Stimulated activated naive CD8-positive, alpha-beta T cell treated with anti-CD3 and anti-CD28 coated beads, Interleukin-15, amount 100 ng/mL, for 72 hours (primary cell): ENCODE measurements at regions not wholly inside any gene's neighbourhood (a gene's known extent, or its start where the extent isn't known, plus 50 kb on each side); places are given as distances from the start of the nearest gene placed in this dataset.

Experiments
- ATAC-seq: fragments of 150-1000 bp; cut with Tn5 transposase; 2 replicates; pipeline ENCODE4 v1.10.0; 2021; ENCODE audit warnings: mild to moderate bottlenecking, moderate library complexity
- DNase-seq, 2 donors: peaks; one replicate each; pipeline ENCODE4 v3.0.0; 2021 to 2022
- H3K27ac Mint-ChIP-seq, 2 donors: one replicate each; pipeline ENCODE4 v1.8.0; 2022; ENCODE audit warnings: mild to moderate bottlenecking in 2 of 2, mixed read lengths in 2 of 2, moderate library complexity in 2 of 2
- H3K27me3 Mint-ChIP-seq: one replicate; pipeline ENCODE4 v1.8.0; 2022; ENCODE audit warnings: mixed read lengths
- H3K4me1 Mint-ChIP-seq: one replicate; pipeline ENCODE4 v1.8.0; 2022; ENCODE audit warnings: mild to moderate bottlenecking, mixed read lengths
- H3K4me3 Mint-ChIP-seq, 2 donors: one replicate each; pipeline ENCODE4 v1.8.0; 2022; ENCODE audit warnings: mild to moderate bottlenecking in 2 of 2, mixed read lengths in 2 of 2, moderate library complexity in 1 of 2
- H3K9me3 Mint-ChIP-seq, 2 donors: one replicate each; pipeline ENCODE4 v1.8.0; 2022; ENCODE audit warnings: mixed read lengths in 2 of 2

DNA sequence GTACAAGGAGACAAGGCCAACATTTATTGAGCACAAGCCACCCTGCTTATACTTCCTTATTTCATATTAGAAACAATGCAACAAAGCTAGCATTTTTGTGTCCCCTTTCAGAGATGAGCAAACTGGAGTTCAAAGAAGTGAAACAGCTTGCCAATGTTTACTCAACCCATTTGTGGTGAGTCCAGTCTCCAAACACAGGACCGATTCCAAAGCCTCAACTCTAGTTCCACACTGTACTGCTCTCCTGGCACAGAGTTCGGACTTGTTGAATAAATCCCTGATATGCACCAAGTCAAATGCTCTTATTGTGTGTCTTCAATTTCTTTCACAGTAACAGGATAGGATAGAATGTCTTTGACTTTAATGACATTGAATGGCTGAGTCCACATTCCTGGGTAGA is 604.8 kb upstream of the BRINP1 start:
- DNase-seq: no peak
- Mint-ChIP-seq H3K9me3 (peaks cover 0 to 10% of the 10 kb centered on the region in 2 donors), H3K4me1 (no peaks in the 10 kb centered on the region), H3K27me3 (no peaks in the 10 kb centered on the region), H3K4me3 (no peak overlapping the region), H3K27ac (no peak overlapping the region)
- no peak for ATAC-seq

DNA sequence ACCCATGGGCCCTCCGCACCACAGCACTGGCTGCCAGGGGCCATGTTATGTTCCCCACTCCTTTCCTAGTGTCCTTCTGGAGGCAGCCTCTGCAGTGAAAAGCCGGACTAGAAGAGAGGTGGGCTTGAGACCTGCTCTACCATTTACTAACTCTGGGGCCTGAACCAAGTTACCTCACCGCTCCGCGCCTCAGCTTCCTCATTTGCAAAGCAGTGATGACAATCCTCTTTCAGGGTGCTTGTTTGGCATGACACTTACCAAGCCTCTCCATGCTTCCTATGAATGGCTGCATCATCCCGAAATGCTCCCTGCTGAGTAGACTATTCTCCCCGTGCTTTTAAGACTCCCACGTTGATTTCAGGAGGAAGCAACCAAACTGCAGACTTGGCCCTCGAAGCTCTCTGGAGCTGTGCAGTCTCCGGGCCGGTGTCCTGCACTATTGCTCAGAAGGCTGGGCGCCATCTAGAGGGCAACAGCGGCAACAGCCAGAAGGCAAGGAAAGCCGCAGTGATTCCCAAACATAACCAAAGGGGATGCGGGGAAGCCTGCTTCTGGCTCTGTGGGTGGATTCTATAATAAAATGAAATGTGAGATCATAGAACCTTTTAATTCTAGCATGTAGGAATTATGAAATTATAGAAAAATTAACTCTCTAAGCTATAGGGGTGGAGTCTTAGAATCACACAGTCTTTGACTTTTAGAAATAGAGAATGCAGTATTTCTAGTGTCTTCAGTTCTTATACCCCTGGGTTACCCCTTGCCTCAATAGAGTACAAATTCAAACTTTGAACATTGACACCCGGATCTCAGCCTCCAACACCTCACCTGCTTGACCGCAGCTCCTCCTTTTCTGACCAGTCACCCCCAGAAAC is 599.8 kb upstream of the BRINP1 start:
- H3K9me3 Mint-ChIP-seq: no peaks in the 10 kb centered on the region
- no peak overlapping the region for H3K27ac Mint-ChIP-seq
- DNase-seq: peak; percentile 35 to 36
- no peak overlapping the region for H3K4me3 Mint-ChIP-seq
- peak; percentile 59 for ATAC-seq
- no peaks in the 10 kb centered on the region for H3K4me1 Mint-ChIP-seq
- peaks cover 13% of the 10 kb centered on the region for H3K27me3 Mint-ChIP-seq

DNA sequence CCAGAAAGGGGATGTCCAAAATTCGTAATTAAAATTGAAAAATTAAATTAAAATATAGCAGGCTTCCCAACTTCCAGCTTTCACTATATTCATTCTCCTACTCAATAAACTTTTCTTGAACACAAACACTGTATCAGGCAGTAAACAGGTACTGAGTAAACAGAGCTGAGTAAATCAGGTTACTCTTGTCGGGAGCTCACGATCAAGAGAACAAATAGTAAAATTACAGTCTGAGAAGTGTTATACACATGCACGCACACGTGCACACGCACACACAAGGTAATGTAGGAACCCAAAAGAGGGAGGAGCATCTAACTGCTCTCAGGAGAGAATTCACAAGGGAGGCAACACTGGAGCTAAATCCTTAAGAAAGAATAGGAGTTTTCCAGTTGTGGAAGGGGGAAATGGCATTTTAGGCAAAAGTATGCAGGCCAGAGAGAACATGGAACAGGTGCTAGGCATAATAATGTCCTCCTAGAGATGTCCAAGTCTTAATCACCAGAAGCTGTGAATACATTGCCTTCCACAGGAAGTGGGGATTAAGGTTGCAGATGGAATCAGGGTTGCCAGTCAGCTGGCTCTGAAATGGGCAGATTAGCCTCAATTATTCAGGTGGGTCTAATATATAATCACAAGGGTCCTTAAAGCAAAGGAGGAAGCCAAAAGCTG is 598.8 kb upstream of the BRINP1 start:
- H3K9me3 Mint-ChIP-seq: no peaks in the 10 kb centered on the region
- ATAC-seq (no peak), DNase-seq (no peak)
- H3K27me3 Mint-ChIP-seq: peaks cover 23% of the 10 kb centered on the region
- no peaks in the 10 kb centered on the region for H3K4me1 Mint-ChIP-seq
- H3K27ac Mint-ChIP-seq: no peak overlapping the region
- no peak overlapping the region for H3K4me3 Mint-ChIP-seq

DNA sequence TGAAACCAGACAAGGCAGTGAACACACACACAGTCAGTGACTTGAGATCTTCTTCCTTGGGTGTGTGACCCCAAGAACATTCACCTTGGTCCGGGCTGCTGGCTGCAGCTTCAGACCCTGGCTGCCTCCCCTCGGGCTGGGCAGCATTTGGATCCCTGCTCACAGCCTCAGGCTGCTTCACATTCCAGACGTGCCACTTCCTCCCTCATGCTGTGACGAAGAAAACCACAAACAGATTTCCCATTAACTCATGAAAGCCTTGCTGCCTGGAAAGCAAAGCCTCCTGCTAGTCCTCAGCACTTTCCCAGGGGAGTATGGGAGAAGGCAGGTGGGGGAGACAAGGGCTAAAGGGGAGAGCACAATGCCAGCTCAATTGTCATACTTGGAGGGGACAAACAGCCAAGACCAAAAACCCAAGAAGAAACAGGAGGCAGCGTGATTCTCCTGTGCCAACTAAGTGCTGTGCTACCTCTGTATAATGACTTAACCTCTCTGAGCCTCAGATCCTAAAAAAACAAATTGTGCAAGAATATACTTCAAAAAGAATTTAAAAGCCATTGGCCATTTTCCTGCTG is 594.6 kb upstream of the BRINP1 start:
- Mint-ChIP-seq H3K4me1 (no peaks in the 10 kb centered on the region), H3K9me3 (no peaks in the 10 kb centered on the region), H3K27ac (no peak overlapping the region), H3K4me3 (no peak overlapping the region), H3K27me3 (peaks cover 41% of the 10 kb centered on the region)
- ATAC-seq (no peak), DNase-seq (no peak)

DNA sequence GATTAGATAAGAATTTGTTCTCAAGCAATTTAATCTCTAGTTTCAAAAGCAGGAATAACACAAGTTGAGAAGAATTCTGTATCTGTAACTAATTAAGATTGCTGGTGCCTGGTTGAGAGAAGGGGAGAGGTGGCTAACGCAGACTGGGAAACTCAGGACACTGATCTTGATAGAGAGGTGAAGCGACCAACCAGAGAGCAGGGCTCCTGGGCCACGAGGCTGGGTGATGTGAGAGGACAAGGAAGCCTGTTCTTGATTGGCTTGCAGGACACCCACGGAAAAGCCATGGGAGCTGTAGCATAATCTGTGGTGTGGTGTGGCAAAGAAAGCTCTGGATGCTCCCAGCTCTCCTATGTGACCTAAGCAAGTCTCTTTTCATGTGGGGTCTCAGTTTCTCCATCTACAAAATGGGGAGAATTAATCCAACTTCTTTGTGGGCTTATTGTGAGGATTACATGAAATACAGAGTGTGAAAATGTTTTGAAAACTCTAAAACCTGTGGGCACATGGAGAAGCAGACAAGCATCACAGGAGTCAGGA is 594.1 kb upstream of the BRINP1 start:
- ATAC-seq (no peak), DNase-seq (no peak)
- no peaks in the 10 kb centered on the region for H3K9me3 Mint-ChIP-seq
- H3K4me1 Mint-ChIP-seq: no peaks in the 10 kb centered on the region
- H3K27me3 Mint-ChIP-seq: peaks cover 41% of the 10 kb centered on the region
- no peak overlapping the region for H3K27ac Mint-ChIP-seq
- H3K4me3 Mint-ChIP-seq: no peak overlapping the region

DNA sequence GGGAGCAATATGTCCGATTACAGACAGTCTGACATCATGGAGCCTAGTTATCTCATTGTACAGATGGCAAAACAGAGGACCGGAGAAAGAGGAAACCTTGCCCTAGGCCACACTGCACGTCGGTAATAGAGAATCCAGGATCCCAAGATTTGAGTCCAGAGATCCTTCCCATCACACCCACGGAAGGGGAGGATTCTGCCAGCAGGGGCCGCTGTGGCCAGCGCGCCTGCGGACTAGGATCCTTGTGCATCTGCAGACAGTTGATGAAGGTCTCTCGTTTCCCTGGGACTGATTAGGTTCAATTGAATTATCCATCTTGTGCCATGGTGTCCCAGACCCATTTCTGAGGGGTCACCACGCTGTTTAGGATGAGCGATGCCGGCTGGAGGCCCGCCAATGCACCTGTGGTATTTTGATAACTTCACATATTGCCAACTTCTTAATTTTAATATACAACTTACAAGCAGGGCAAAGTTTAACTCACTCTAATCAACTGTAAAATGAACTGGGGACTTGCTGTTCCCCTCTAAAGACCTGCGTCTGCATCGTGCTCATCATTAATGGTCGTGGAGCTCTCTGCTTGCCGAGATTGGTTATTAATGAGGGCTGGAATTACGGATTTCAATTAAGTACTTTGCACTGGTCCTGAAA is 592.7 kb upstream of the BRINP1 start:
- DNase-seq (no peak), ATAC-seq (no peak)
- Mint-ChIP-seq H3K4me3 (no peak overlapping the region), H3K27me3 (peaks cover 35% of the 10 kb centered on the region), H3K9me3 (no peaks in the 10 kb centered on the region), H3K27ac (no peak overlapping the region), H3K4me1 (no peaks in the 10 kb centered on the region)

DNA sequence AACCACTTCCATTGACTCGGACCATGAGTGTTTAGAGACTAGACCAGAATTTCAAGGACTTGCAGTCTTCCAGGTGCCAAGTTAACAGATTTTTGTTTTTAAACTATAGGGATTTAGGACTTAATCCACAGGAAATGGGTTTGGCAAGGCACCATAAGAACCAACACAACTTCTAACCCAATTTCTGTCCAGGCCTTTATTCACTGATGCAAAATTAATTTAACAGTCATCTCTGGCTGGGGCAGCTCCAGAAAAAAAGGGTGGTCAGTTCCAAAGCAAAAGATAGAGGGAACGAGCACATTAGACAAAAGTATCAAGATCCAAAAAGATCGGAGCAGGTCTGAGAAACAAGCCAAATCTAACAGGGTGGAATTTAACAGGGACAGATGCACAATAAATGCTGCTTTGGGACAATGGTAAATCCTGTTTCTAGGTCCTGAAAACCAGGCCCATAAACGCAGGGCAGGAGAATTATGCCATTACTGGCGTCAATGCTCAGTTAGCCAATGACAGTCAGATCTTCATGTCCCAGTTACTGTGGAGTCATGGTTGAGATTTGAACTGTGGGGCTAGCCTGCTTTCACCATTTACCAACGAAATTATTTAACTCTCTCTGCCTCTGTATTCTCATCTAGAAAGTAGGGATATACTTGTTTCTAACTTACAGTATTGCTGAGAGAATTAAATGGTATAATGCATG is 590.8 kb upstream of the BRINP1 start:
- DNase-seq: no peak
- H3K4me1 Mint-ChIP-seq: no peaks in the 10 kb centered on the region
- no peak overlapping the region for H3K4me3 Mint-ChIP-seq
- H3K9me3 Mint-ChIP-seq: no peaks in the 10 kb centered on the region
- ATAC-seq: no peak
- no peak overlapping the region for H3K27ac Mint-ChIP-seq
- H3K27me3 Mint-ChIP-seq: peaks cover 37% of the 10 kb centered on the region

DNA sequence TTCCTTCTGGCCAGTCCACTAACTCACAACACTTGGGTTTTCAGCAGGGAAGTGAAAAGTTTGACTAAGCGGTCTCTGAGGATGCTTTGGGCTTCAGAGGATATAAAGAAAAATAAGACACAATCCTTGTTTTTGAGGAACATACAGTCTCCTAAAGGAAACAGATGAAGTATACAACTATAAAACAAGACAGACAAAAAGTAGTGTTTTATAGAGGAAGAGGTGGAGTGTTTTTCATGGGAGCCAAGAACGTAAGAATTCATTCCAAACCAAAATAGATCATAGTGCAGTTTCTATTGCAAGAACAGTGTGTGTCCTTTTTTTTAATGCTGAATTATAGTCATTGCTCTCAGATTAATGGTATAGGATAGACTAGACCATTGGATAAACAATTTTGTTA is 586.9 kb upstream of the BRINP1 start:
- no peak overlapping the region for H3K4me3 Mint-ChIP-seq
- peaks cover 0 to 5% of the 10 kb centered on the region in 2 donors for H3K9me3 Mint-ChIP-seq
- H3K27ac Mint-ChIP-seq: no peak overlapping the region
- DNase-seq: no peak
- H3K27me3 Mint-ChIP-seq: peaks cover 15% of the 10 kb centered on the region
- ATAC-seq: no peak
- no peaks in the 10 kb centered on the region for H3K4me1 Mint-ChIP-seq

DNA sequence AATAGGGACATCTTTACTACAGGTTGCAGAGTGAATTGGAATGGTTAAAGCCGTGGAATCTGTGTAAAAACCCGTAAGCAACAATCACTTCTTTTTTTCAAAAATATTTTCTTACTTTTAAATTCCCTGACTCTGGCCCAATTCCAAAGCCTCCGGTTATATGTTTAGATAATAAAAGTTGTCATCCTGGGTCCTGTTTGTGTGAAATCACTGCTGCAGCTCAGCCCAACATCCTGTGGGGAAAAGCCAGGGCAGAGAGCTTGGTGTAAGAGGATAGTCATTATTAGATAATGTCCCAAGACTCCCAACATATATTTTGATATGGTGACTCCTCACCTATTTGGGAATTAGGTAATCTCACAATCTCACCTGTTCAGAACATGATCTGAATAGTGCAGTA is 586.0 kb upstream of the BRINP1 start:
- no peak for DNase-seq
- Mint-ChIP-seq H3K9me3 (peaks cover 0 to 5% of the 10 kb centered on the region in 2 donors), H3K27ac (no peak overlapping the region), H3K4me1 (no peaks in the 10 kb centered on the region), H3K4me3 (no peak overlapping the region), H3K27me3 (peaks cover 14% of the 10 kb centered on the region)
- no peak for ATAC-seq

DNA sequence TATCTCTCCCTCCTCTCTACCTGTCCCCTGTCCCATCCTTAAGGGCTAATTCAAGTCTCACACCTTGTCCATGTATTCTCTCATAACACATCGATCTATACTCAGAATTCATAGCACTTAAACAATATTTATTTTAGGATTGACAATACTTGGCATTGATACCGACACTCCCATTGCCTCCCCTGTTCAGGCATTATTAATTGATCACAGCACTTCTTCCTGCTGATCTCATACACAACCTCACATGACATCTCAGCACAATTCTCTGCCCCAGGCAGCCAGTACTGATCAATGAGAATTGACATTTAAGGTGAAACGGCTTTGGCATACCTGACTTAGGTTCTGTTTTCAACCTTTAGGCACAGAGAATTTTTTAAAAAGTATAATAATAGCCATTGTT is 582.4 kb upstream of the BRINP1 start:
- H3K4me1 Mint-ChIP-seq: no peaks in the 10 kb centered on the region
- peaks cover 0 to 5% of the 10 kb centered on the region in 2 donors for H3K9me3 Mint-ChIP-seq
- no peak for ATAC-seq
- no peak overlapping the region for H3K4me3 Mint-ChIP-seq
- no peak overlapping the region for H3K27ac Mint-ChIP-seq
- no peak for DNase-seq
- H3K27me3 Mint-ChIP-seq: no peaks in the 10 kb centered on the region

DNA sequence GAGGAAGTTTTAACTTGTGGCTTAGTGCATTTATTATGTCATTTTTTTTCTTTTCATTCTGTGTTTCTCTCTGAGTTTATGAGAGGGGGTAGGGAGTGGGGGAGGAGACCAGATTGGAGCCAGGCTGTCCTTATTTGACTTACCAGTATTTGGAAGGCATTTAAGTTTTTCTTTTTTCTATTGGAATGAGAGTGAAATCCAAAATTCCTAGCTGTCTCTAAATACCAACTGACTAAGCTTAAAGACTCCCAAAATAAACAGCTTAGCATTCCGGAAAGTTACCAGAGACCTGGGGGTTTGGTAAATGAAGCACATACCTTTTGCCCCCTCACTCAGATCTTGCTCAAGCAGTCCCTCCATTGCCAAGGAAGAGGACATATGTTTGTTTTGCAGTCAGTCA is 581.9 kb upstream of the BRINP1 start:
- no peak for DNase-seq
- H3K27ac Mint-ChIP-seq: no peak overlapping the region
- H3K27me3 Mint-ChIP-seq: no peaks in the 10 kb centered on the region
- peaks cover 0 to 5% of the 10 kb centered on the region in 2 donors for H3K9me3 Mint-ChIP-seq
- no peaks in the 10 kb centered on the region for H3K4me1 Mint-ChIP-seq
- no peak overlapping the region for H3K4me3 Mint-ChIP-seq
- no peak for ATAC-seq

DNA sequence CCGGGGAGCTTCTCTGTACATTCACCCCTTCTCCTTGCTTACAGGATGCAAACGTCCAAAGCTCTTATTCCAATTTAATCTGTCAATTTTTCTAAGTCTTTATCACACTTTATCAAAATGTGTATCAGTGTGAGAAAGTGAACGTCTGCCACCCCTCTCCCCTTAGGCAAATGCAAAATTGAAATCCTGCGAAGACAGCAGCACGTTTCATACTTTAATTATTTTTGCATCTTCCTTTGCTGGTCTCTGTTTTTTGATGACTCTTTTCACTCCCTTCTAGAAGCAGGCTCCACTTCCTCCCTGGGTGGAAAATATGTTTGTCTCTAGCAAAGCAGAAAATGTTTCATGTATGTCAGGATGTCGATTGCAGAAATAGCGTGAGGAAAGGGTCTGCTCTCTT is 576.5 kb upstream of the BRINP1 start:
- Mint-ChIP-seq H3K4me1 (no peaks in the 10 kb centered on the region), H3K9me3 (no peaks in the 10 kb centered on the region), H3K27me3 (no peaks in the 10 kb centered on the region), H3K27ac (no peak overlapping the region), H3K4me3 (no peak overlapping the region)
- no peak for DNase-seq
- ATAC-seq: no peak

DNA sequence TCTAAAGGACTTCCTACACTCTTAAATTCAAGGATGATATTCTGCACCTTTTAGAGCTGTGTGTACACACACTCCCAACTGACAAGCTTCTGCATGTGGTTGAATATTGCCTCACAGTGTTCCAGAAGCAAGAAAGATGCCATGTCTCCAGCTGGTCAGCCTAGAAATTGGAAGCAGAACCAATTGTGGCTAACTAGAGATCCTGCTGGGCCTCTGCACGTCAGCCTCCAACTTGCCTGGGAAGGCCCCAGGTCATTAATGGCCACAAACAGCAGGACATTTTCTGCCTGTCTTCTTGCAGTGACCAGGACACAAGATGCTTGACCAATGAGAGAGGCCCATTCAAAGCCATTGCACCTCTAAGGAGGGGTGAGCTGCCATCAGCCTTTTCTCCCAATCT is 571.9 kb upstream of the BRINP1 start:
- Mint-ChIP-seq H3K9me3 (no peaks in the 10 kb centered on the region), H3K27ac (no peak overlapping the region), H3K4me1 (no peaks in the 10 kb centered on the region), H3K4me3 (no peak overlapping the region), H3K27me3 (peaks cover 8% of the 10 kb centered on the region)
- DNase-seq (no peak), ATAC-seq (no peak)

DNA sequence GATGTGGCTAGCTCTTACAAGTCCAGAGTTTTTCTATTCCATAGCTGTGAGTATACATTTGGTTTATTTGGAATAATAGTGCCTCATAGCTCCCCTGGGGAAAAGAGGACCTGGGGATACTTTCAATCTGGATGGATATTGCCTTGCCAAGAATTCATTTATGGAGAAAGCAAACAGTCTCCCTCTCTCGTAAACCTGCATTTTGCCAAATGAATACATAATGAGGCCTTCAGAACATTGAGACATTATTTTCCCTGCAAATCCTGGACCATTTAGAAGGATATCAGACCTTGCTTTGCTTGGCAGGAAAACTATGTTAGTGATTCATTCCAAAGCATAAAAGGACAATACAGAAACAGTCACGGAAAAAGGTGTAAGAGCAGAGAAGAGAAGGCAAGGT is 569.6 kb upstream of the BRINP1 start:
- Mint-ChIP-seq H3K27ac (no peak overlapping the region), H3K4me1 (no peaks in the 10 kb centered on the region), H3K9me3 (no peaks in the 10 kb centered on the region), H3K27me3 (peaks cover 8% of the 10 kb centered on the region), H3K4me3 (no peak overlapping the region)
- no peak for ATAC-seq
- DNase-seq: no peak

DNA sequence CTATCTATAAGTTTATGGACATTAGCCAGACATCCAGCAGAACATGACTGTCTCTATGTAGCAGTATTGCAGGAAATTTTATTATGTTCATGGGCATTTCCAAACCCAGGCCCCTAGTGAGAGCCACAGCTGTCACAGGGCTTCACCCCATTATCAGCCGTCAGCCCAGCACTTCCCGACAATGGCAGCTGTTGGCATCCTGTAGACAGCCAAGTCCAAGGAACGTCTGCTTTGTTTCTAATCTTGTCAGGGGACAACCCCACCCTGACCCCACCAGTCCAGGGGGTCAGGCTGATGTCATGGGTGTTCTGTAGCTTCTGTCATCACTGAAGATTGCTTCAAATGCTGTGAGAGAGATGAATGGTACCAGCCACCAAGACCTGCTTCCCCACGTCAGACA is 565.3 kb upstream of the BRINP1 start:
- peaks cover 3% of the 10 kb centered on the region for H3K27me3 Mint-ChIP-seq
- H3K27ac Mint-ChIP-seq: no peak overlapping the region
- no peaks in the 10 kb centered on the region for H3K4me1 Mint-ChIP-seq
- no peaks in the 10 kb centered on the region for H3K9me3 Mint-ChIP-seq
- ATAC-seq (no peak), DNase-seq (no peak)
- H3K4me3 Mint-ChIP-seq: no peak overlapping the region
